GM10248 (cell line): ENCODE measurements at regions not wholly inside any gene's neighbourhood (a gene's known extent, or its start where the extent isn't known, plus 50 kb on each side); places are given as distances from the start of the nearest gene placed in this dataset.

Experiments used
- CTCF ChIA-PET: fragments of 300-600 bp; sonication (Branson Sonifier 250); formaldehyde crosslinking; extraction: SDS; loops from one replicate; lab custom pipeline; 2021; ENCODE audit warnings: antibody characterized with exemption; lab: Yijun Ruan, JAX
- POLR2A ChIA-PET: fragments of 350-650 bp; sonication (Branson Sonifier 250); formaldehyde crosslinking; extraction: SDS; loops from one replicate; lab custom pipeline; 2020; ENCODE audit warnings: antibody characterized with exemption; lab: Yijun Ruan, JAX
- DNase-seq: peaks from one replicate; pipeline ENCODE4 v3.0.0; 2012; ENCODE audit errors: extremely low spot score
- TF ChIP-seq, protein P1 (sequence below): IDR thresholded peaks from 2 replicates; pipeline ENCODE4 v1.5.1; 2012; ENCODE audit warnings: mild to moderate bottlenecking, low read depth; ENCODE audit errors: extremely low read depth, missing control alignments, control extremely low read depth

DNA sequence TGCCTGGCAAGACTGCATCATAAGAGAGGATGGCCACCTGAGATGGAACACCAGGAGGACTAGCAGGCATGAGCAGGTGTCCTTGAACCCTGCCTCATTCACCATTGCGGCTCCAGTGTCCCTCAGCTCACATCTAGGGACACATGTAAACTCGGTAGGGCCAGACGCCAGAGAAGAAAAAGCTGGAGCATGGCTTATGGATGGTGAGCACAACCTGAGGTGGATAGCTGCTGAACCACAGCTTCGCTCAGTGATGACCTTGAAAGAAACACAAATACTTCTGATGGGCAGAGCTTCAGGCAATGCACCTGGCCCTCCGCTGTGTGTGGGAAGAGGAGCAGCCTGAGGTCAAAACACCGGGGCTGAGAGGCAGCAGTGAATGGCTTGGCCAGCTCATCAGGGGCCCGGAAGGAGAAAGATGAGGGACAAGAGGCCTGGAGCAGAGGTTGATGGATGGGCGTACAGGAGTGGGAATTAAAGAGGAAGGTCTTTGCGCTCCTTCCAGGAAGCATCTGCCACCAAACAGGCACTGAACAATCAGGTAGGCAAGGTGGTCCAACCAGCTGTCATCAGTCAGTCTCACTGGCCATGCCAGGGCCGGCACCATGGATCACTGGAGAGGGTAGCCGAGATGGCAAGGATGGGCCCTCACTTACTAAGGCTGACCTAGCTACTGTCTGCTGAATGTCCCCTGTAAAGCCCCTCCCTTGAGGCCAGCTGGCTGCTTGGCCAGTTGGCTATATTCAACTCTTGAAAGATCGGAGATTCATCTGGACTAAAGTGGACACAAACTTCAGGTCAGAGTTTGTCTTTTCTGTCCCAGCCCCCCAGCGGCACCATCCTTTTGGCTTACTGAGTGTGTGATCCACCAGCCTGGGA is 89.7 kb downstream of the MYEOV start:
- CTCF ChIA-PET = no interaction called here
- POLR2A ChIA-PET = no interaction called here
- TF ChIP-seq, protein P1, sequence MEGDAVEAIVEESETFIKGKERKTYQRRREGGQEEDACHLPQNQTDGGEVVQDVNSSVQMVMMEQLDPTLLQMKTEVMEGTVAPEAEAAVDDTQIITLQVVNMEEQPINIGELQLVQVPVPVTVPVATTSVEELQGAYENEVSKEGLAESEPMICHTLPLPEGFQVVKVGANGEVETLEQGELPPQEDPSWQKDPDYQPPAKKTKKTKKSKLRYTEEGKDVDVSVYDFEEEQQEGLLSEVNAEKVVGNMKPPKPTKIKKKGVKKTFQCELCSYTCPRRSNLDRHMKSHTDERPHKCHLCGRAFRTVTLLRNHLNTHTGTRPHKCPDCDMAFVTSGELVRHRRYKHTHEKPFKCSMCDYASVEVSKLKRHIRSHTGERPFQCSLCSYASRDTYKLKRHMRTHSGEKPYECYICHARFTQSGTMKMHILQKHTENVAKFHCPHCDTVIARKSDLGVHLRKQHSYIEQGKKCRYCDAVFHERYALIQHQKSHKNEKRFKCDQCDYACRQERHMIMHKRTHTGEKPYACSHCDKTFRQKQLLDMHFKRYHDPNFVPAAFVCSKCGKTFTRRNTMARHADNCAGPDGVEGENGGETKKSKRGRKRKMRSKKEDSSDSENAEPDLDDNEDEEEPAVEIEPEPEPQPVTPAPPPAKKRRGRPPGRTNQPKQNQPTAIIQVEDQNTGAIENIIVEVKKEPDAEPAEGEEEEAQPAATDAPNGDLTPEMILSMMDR = no peak
- DNase-seq = no peak

DNA sequence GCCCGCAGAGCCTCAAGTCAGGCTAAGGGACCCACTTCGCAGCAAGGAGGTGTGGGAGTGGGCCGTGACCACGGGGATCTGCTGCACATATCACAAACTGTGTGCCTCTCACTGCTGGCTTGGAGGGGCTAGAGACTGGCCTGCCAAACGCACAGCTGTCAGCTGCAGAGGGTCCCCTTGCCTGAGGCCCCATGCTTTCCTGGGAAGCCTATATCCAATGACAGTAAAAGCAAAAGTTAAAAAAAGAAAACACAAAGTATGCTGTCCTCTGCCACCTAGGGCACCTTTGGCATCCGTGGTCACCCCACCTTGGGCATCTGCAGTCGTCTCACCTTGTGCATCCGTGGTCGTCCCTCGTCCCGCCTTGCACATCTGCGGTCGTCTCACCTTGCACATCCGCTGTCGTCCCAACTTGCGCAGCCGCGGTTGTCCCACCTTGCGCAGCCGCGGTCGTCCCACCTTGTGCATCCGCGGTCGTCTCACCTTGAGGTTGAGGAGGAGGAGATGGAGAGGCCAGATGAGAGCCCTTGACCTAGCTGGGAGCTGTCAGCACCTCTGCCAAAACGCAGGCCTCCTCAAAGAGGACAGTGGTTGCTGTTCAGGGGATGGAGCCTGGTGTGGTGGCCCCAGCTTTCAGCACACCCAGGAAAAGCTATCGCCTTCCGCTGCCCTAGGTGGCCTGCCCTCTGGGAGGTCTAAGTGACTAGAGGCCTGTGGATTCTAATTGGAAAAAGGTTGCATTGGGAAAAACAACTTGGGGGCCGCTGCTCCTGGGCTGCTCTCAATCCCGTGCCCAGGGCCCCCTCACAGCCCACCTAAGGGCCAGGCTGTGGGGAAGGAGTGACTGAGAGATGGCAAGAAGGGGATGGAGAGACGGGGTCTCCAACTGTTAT is 90.5 kb downstream of the MYEOV start:
- TF ChIP-seq, protein P1 = no peak
- DNase-seq = no peak
- ChIA-PET POLR2A (no interaction called here), CTCF (interaction anchor here (1.2 kb wide), 1 partner anchor 35 kb away, joined by 3 read pairs; no protein-coding TSS in a partner anchor)

DNA sequence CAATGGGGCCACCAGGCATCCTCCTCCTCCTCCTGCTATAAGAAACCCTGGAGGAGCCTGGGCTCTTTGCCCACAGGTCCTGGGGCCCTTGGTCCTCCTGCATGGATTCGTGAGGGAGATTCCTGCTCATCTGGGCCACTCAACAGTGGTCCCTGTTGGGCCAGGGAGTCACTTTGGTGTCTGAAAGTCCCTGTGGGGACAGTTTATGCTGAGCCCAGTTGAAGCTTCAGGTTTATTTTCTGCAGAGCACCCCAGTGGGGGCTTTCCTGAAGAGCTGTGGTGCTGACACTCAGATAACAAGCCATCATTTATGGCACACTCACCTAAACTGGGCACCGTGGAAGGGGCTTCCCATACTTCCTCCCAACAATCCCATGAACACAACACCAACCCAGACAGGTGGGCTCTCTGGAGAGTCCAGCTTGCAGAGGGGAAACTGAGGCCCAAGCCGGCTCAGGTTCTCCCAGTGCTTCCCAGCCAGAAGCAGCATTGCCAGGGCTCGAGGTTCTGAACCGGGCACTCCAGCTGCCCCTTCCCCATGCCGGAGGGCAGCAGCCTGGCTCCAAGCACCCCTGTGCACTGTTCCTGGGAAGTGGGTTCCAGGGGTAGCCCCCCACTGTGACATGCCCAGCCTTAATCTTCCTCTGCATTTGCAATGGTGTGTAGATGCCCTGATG is 91.3 kb downstream of the MYEOV start:
- ChIA-PET CTCF (interaction anchor here (1.2 kb wide), 1 partner anchor 35 kb away, joined by 3 read pairs; no protein-coding TSS in a partner anchor), POLR2A (no interaction called here)
- DNase-seq = no peak
- TF ChIP-seq, protein P1 = no peak

DNA sequence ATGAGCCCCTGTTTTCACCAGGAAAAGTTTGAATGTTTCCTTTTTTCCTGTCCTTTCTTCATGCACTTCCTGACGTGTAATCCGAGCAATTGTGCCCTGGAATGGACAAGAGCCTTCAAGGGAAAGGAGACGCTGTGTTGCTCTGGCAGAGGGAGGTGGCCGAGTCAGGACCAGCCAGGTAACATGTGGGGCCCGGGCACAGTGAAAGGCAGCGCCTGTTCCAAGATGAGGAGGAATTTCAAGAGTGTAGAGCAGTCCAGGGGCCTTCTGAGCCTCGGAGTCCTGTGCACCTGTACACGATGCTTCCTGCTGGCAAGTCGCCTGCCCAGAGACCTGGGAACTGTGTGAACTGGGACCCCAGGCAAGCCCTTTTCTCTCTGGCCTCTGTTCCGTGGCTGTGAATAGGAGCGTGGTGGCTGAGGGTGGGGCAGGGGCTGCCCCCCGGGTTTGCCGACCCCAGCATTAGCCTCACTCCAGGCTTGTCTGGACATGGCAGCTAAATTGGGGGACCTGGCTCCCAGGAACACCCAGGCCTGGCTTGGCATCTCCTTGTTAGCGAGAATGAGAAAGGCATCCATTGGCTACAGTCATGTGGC is 92.0 kb downstream of the MYEOV start:
- ChIA-PET CTCF (no interaction called here), POLR2A (no interaction called here)
- no peak for DNase-seq
- TF ChIP-seq, protein P1 = no peak

DNA sequence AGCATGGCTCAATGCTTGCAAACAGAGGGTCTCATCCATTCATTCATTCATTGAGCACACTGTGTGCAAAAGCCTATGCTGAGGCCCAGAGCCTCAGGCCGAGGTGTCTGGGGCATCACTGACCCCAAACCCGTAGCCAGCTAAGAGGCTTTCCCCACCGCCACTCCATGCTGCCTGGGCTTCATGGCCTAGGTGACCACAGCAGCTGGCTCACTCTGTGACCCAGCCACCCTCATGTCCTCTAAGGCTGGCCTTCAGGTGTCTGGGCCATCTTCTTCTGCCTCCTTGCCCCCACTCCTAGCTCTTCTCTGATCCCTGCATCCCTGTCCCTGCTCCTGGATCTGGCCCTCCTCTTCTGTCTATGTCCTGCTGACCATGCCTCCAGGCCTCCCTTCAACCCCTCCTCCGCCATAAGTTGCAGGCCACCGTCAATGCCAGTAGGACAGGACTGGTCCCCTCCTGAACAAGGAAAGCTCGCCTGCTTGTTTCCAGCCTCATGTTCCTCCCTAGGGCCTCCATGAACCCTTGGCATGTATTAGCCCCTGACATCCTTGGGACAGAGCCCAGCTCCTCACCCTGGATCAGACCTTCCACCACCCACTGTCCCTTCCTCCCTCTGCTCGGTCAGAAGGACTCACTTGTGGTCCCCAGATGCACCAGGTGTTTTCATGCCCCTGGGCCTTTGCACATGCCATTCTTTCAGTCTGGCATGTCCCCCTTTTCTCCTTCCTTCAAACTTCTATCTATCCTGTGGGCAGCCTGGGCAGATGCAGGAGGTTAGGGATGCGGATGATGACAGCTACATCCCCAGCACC is 92.8 kb downstream of the MYEOV start:
- TF ChIP-seq, protein P1 = no peak
- ChIA-PET CTCF (interaction anchor here (0.7 kb wide), 1 partner anchor 11 kb away, joined by 3 read pairs; no protein-coding TSS in a partner anchor), POLR2A (no interaction called here)
- DNase-seq = no peak
